H9 (cell line): ENCODE measurements at regions not wholly inside any gene's neighbourhood (a gene's known extent, or its start where the extent isn't known, plus 50 kb on each side); places are given as distances from the start of the nearest gene placed in this dataset.

Experiments
- DNase-seq: peaks from one replicate; pipeline ENCODE4 v3.0.0-alpha.2; 2017
- H2AFZ ChIP-seq: one replicate; pipeline ENCODE4 v1.6.1; 2013; ENCODE audit warnings: mild to moderate bottlenecking, low read length, control low read depth, moderate library complexity
- H2AK5ac ChIP-seq: 2 replicates; pipeline ENCODE4 v1.6.1; 2013; ENCODE audit warnings: low read length, control low read depth, mixed read lengths; ENCODE audit not compliant: insufficient read length
- H2BK120ac ChIP-seq: one replicate; pipeline ENCODE4 v1.6.1; 2013; ENCODE audit warnings: low read depth, mild to moderate bottlenecking, low read length, control low read depth, inconsistent platforms; ENCODE audit not compliant: poor library complexity, severe bottlenecking
- H2BK12ac ChIP-seq: 2 replicates; pipeline ENCODE4 v1.6.1; 2013; ENCODE audit warnings: low read length, control low read depth, mixed read lengths, low read depth; ENCODE audit not compliant: insufficient read length
- H2BK15ac ChIP-seq: 2 replicates; pipeline ENCODE4 v1.6.1; 2013; ENCODE audit warnings: low read depth, low read length, control low read depth
- H2BK20ac ChIP-seq: one replicate; pipeline ENCODE4 v1.6.1; 2013; ENCODE audit warnings: low read depth, mild to moderate bottlenecking, low read length, control low read depth, inconsistent platforms; ENCODE audit not compliant: poor library complexity, severe bottlenecking
- H2BK5ac ChIP-seq: 2 replicates; pipeline ENCODE4 v1.6.1; 2013; ENCODE audit warnings: low read length, control low read depth, mixed read lengths; ENCODE audit not compliant: insufficient read length
- H3K14ac ChIP-seq: 2 replicates; pipeline ENCODE4 v1.6.1; 2013; ENCODE audit warnings: low read length, control low read depth; ENCODE audit not compliant: insufficient read depth
- H3K18ac ChIP-seq: 2 replicates; pipeline ENCODE4 v1.6.1; 2013; ENCODE audit warnings: low read depth, mild to moderate bottlenecking, mixed read lengths, low read length, control low read depth; ENCODE audit not compliant: insufficient read length
- H3K23ac ChIP-seq: 2 replicates; pipeline ENCODE4 v1.6.1; 2013; ENCODE audit warnings: low read length, control low read depth, mixed read lengths, low read depth; ENCODE audit not compliant: insufficient read length
- H3K23me2 ChIP-seq: 2 replicates; pipeline ENCODE4 v1.6.1; 2013; ENCODE audit warnings: low read depth, mild to moderate bottlenecking, mixed read lengths, low read length, control low read depth; ENCODE audit not compliant: insufficient read length, poor library complexity, severe bottlenecking
- H3K27ac ChIP-seq: 2 replicates; pipeline ENCODE4 v1.5.1; 2013; ENCODE audit warnings: low read length, control low read depth, mixed read lengths, low read depth; ENCODE audit not compliant: insufficient read length
- H3K27me3 ChIP-seq: 2 replicates; pipeline ENCODE4 v1.6.1; 2013; ENCODE audit warnings: low read length, control low read depth, inconsistent platforms; ENCODE audit not compliant: insufficient read depth
- H3K4ac ChIP-seq: 2 replicates; pipeline ENCODE4 v1.6.1; 2013; ENCODE audit warnings: low read depth, mild to moderate bottlenecking, control low read depth, inconsistent platforms, low read length, moderate library complexity
- H3K4me1 ChIP-seq: 2 replicates; pipeline ENCODE4 v1.6.1; 2013; ENCODE audit warnings: low read length, control low read depth, inconsistent platforms; ENCODE audit not compliant: insufficient read depth
- H3K4me2 ChIP-seq: 2 replicates; pipeline ENCODE4 v1.6.1; 2013; ENCODE audit warnings: low read length, control low read depth, mixed read lengths; ENCODE audit not compliant: insufficient read length, insufficient read depth
- H3K56ac ChIP-seq: 2 replicates; pipeline ENCODE4 v1.6.1; 2013; ENCODE audit warnings: low read depth, mild to moderate bottlenecking, mixed read lengths, low read length, control low read depth; ENCODE audit not compliant: insufficient read length
- H3K79me1 ChIP-seq: 2 replicates; pipeline ENCODE4 v1.6.1; 2013; ENCODE audit warnings: low read depth, mild to moderate bottlenecking, moderate library complexity, low read length, control low read depth, inconsistent platforms; ENCODE audit not compliant: insufficient read depth, poor library complexity, severe bottlenecking
- H3K79me2 ChIP-seq: 2 replicates; pipeline ENCODE4 v1.6.1; 2013; ENCODE audit warnings: low read length, control low read depth, inconsistent platforms; ENCODE audit not compliant: insufficient read depth
- H3K9ac ChIP-seq: 2 replicates; pipeline ENCODE4 v1.6.1; 2013; ENCODE audit warnings: low read length, control low read depth, mixed read lengths; ENCODE audit not compliant: insufficient read length; ENCODE audit errors: extremely low read depth
- H3K9me3 ChIP-seq: one replicate; pipeline ENCODE4 v1.6.1; 2013; ENCODE audit warnings: low read depth, low read length, inconsistent platforms; ENCODE audit not compliant: control insufficient read depth
- H3T11ph ChIP-seq: one replicate; pipeline ENCODE4 v1.6.1; 2013; ENCODE audit warnings: mild to moderate bottlenecking, low read length, control low read depth, inconsistent platforms
- H4K20me1 ChIP-seq: one replicate; pipeline ENCODE4 v1.6.1; 2013; ENCODE audit not compliant: control insufficient read depth, insufficient read length, insufficient read depth
- H4K5ac ChIP-seq: 2 replicates; pipeline ENCODE4 v1.6.1; 2013; ENCODE audit warnings: low read depth, mild to moderate bottlenecking, mixed read lengths, low read length, control low read depth; ENCODE audit not compliant: insufficient read length
- H4K8ac ChIP-seq: replicated peaks from 2 replicates; pipeline ENCODE4 v1.6.1; 2013; ENCODE audit warnings: low read length, control low read depth, mixed read lengths, low read depth; ENCODE audit not compliant: insufficient read length
- H4K91ac ChIP-seq: 2 replicates; pipeline ENCODE4 v1.6.1; 2013; ENCODE audit warnings: low read depth, mild to moderate bottlenecking, moderate library complexity, mixed read lengths, low read length, control low read depth; ENCODE audit not compliant: insufficient read length
- H3K27ac Mint-ChIP-seq, 3 experiments: 2 replicates in 2 of 3; 3 replicates in 1 of 3; pipeline ENCODE4 v1.8.0; 2020 to 2021; ENCODE audit warnings: mixed read lengths in 3 of 3, mild to moderate bottlenecking in 1 of 3, moderate library complexity in 1 of 3
- H3K27me3 Mint-ChIP-seq: 2 replicates; pipeline ENCODE4 v1.8.0; 2021; ENCODE audit warnings: low read depth, mild to moderate bottlenecking, moderate library complexity, mixed read lengths
- H3K36me3 Mint-ChIP-seq, 3 experiments: 2 replicates in 2 of 3; 3 replicates in 1 of 3; pipeline ENCODE4 v1.8.0; 2020 to 2021; ENCODE audit warnings: low read depth in 3 of 3, mixed read lengths in 3 of 3; ENCODE audit not compliant: insufficient read depth in 1 of 3
- H3K4me1 Mint-ChIP-seq, 2 experiments: 2 replicates each; pipeline ENCODE4 v1.8.0; 2020; ENCODE audit warnings: mixed read lengths in 2 of 2
- H3K4me3 Mint-ChIP-seq, 2 experiments: 2 replicates in 1 of 2; 3 replicates in 1 of 2; pipeline ENCODE4 v1.8.0; 2020 to 2021; ENCODE audit warnings: mild to moderate bottlenecking in 2 of 2, mixed read lengths in 2 of 2, moderate library complexity in 1 of 2
- H3K9me3 Mint-ChIP-seq, 2 experiments: 2 replicates in 1 of 2; 3 replicates in 1 of 2; pipeline ENCODE4 v1.8.0; 2020; ENCODE audit warnings: mild to moderate bottlenecking in 2 of 2, mixed read lengths in 2 of 2, moderate library complexity in 1 of 2
- CTCF ChIP-seq: fragments of 200-600 bp; sonication (generic); conservative IDR thresholded peaks from 3 replicates; pipeline ENCODE4 v1.8.0; 2021; ENCODE audit warnings: antibody characterized with exemption, mild to moderate bottlenecking
- WGBS: extraction: QIAGEN DNeasy Blood & Tissue Kit; methylation state at CpG from one replicate; pipeline ENCODE4 v1.1.7; 2013; ENCODE audit warnings: missing lambda C conversion rate, low lambda C conversion rate, mixed read lengths; ENCODE audit not compliant: insufficient read length; ENCODE audit errors: extremely low coverage; 5-methylcytosine and 5-hydroxymethylcytosine counted together

- Histone ChIP-seq H3K18ac (no peak overlapping the region), H3K4ac (no peak overlapping the region), H3K9me3 (no peaks in the 10 kb centered on the region), H3K4me1 (no peaks in the 10 kb centered on the region; the same call in 1 of the 2 replicates), H3T11ph (no peak overlapping the region), H3K9ac (no peak overlapping the region), H3K56ac (no peak overlapping the region), H2BK12ac (no peak overlapping the region), H3K27me3 (no peaks in the 10 kb centered on the region), H3K79me2 (no peaks in the 10 kb centered on the region), H3K23ac (no peak overlapping the region), H2BK15ac (no peak overlapping the region), H2AK5ac (no peak overlapping the region), H4K8ac (no peak overlapping the region), H3K23me2 (no peaks in the 10 kb centered on the region), H2BK5ac (no peak overlapping the region), H4K91ac (no peak overlapping the region), H2BK20ac (no peak overlapping the region), H4K20me1 (no peaks in the 10 kb centered on the region), H3K27ac (no peak overlapping the region), H2BK120ac (no peak overlapping the region), H3K79me1 (no peaks in the 10 kb centered on the region), H4K5ac (no peak overlapping the region), H3K4me2 (no peak overlapping the region), H2AFZ (no peak overlapping the region), H3K14ac (no peak overlapping the region)
- no peak for DNase-seq
- H3K36me3 Mint-ChIP-seq = no peaks in the 10 kb centered on the region
- no peaks in the 10 kb centered on the region for H3K27me3 Mint-ChIP-seq
- H3K4me1 Mint-ChIP-seq = peaks cover 2 to 4% of the 10 kb centered on the region in 2 experiments; a peak in 2 of 4 replicates
- no peak overlapping the region for H3K27ac Mint-ChIP-seq
- H3K9me3 Mint-ChIP-seq = no peaks in the 10 kb centered on the region
- no CpG with 5 or more reads among the region's 3 CpGs for WGBS
- H3K4me3 Mint-ChIP-seq = no peak overlapping the region
- TF ChIP-seq CTCF = no peak
Observed at GRCh38 chr1:88016947-88017346, 667.1 kb upstream of the PKN2 start.
